H9 (cell line): ENCODE measurements at regions not wholly inside any gene's neighbourhood (a gene's known extent, or its start where the extent isn't known, plus 50 kb on each side); places are given as distances from the start of the nearest gene placed in this dataset.

Experiments
- DNase-seq: peaks from one replicate; pipeline ENCODE4 v3.0.0-alpha.2; 2017
- H2AFZ ChIP-seq: one replicate; pipeline ENCODE4 v1.6.1; 2013; ENCODE audit warnings: mild to moderate bottlenecking, low read length, control low read depth, moderate library complexity
- H2AK5ac ChIP-seq: 2 replicates; pipeline ENCODE4 v1.6.1; 2013; ENCODE audit warnings: low read length, control low read depth, mixed read lengths; ENCODE audit not compliant: insufficient read length
- H2BK120ac ChIP-seq: one replicate; pipeline ENCODE4 v1.6.1; 2013; ENCODE audit warnings: low read depth, mild to moderate bottlenecking, low read length, control low read depth, inconsistent platforms; ENCODE audit not compliant: poor library complexity, severe bottlenecking
- H2BK12ac ChIP-seq: 2 replicates; pipeline ENCODE4 v1.6.1; 2013; ENCODE audit warnings: low read length, control low read depth, mixed read lengths, low read depth; ENCODE audit not compliant: insufficient read length
- H2BK15ac ChIP-seq: 2 replicates; pipeline ENCODE4 v1.6.1; 2013; ENCODE audit warnings: low read depth, low read length, control low read depth
- H2BK20ac ChIP-seq: one replicate; pipeline ENCODE4 v1.6.1; 2013; ENCODE audit warnings: low read depth, mild to moderate bottlenecking, low read length, control low read depth, inconsistent platforms; ENCODE audit not compliant: poor library complexity, severe bottlenecking
- H2BK5ac ChIP-seq: 2 replicates; pipeline ENCODE4 v1.6.1; 2013; ENCODE audit warnings: low read length, control low read depth, mixed read lengths; ENCODE audit not compliant: insufficient read length
- H3K14ac ChIP-seq: 2 replicates; pipeline ENCODE4 v1.6.1; 2013; ENCODE audit warnings: low read length, control low read depth; ENCODE audit not compliant: insufficient read depth
- H3K18ac ChIP-seq: 2 replicates; pipeline ENCODE4 v1.6.1; 2013; ENCODE audit warnings: low read depth, mild to moderate bottlenecking, mixed read lengths, low read length, control low read depth; ENCODE audit not compliant: insufficient read length
- H3K23ac ChIP-seq: 2 replicates; pipeline ENCODE4 v1.6.1; 2013; ENCODE audit warnings: low read length, control low read depth, mixed read lengths, low read depth; ENCODE audit not compliant: insufficient read length
- H3K23me2 ChIP-seq: 2 replicates; pipeline ENCODE4 v1.6.1; 2013; ENCODE audit warnings: low read depth, mild to moderate bottlenecking, mixed read lengths, low read length, control low read depth; ENCODE audit not compliant: insufficient read length, poor library complexity, severe bottlenecking
- H3K27ac ChIP-seq: 2 replicates; pipeline ENCODE4 v1.5.1; 2013; ENCODE audit warnings: low read length, control low read depth, mixed read lengths, low read depth; ENCODE audit not compliant: insufficient read length
- H3K27me3 ChIP-seq: 2 replicates; pipeline ENCODE4 v1.6.1; 2013; ENCODE audit warnings: low read length, control low read depth, inconsistent platforms; ENCODE audit not compliant: insufficient read depth
- H3K4ac ChIP-seq: 2 replicates; pipeline ENCODE4 v1.6.1; 2013; ENCODE audit warnings: low read depth, mild to moderate bottlenecking, control low read depth, inconsistent platforms, low read length, moderate library complexity
- H3K4me1 ChIP-seq: 2 replicates; pipeline ENCODE4 v1.6.1; 2013; ENCODE audit warnings: low read length, control low read depth, inconsistent platforms; ENCODE audit not compliant: insufficient read depth
- H3K4me2 ChIP-seq: 2 replicates; pipeline ENCODE4 v1.6.1; 2013; ENCODE audit warnings: low read length, control low read depth, mixed read lengths; ENCODE audit not compliant: insufficient read length, insufficient read depth
- H3K56ac ChIP-seq: 2 replicates; pipeline ENCODE4 v1.6.1; 2013; ENCODE audit warnings: low read depth, mild to moderate bottlenecking, mixed read lengths, low read length, control low read depth; ENCODE audit not compliant: insufficient read length
- H3K79me1 ChIP-seq: 2 replicates; pipeline ENCODE4 v1.6.1; 2013; ENCODE audit warnings: low read depth, mild to moderate bottlenecking, moderate library complexity, low read length, control low read depth, inconsistent platforms; ENCODE audit not compliant: insufficient read depth, poor library complexity, severe bottlenecking
- H3K79me2 ChIP-seq: 2 replicates; pipeline ENCODE4 v1.6.1; 2013; ENCODE audit warnings: low read length, control low read depth, inconsistent platforms; ENCODE audit not compliant: insufficient read depth
- H3K9ac ChIP-seq: 2 replicates; pipeline ENCODE4 v1.6.1; 2013; ENCODE audit warnings: low read length, control low read depth, mixed read lengths; ENCODE audit not compliant: insufficient read length; ENCODE audit errors: extremely low read depth
- H3K9me3 ChIP-seq: one replicate; pipeline ENCODE4 v1.6.1; 2013; ENCODE audit warnings: low read depth, low read length, inconsistent platforms; ENCODE audit not compliant: control insufficient read depth
- H3T11ph ChIP-seq: one replicate; pipeline ENCODE4 v1.6.1; 2013; ENCODE audit warnings: mild to moderate bottlenecking, low read length, control low read depth, inconsistent platforms
- H4K20me1 ChIP-seq: one replicate; pipeline ENCODE4 v1.6.1; 2013; ENCODE audit not compliant: control insufficient read depth, insufficient read length, insufficient read depth
- H4K5ac ChIP-seq: 2 replicates; pipeline ENCODE4 v1.6.1; 2013; ENCODE audit warnings: low read depth, mild to moderate bottlenecking, mixed read lengths, low read length, control low read depth; ENCODE audit not compliant: insufficient read length
- H4K8ac ChIP-seq: replicated peaks from 2 replicates; pipeline ENCODE4 v1.6.1; 2013; ENCODE audit warnings: low read length, control low read depth, mixed read lengths, low read depth; ENCODE audit not compliant: insufficient read length
- H4K91ac ChIP-seq: 2 replicates; pipeline ENCODE4 v1.6.1; 2013; ENCODE audit warnings: low read depth, mild to moderate bottlenecking, moderate library complexity, mixed read lengths, low read length, control low read depth; ENCODE audit not compliant: insufficient read length
- H3K27ac Mint-ChIP-seq, 3 experiments: 2 replicates in 2 of 3; 3 replicates in 1 of 3; pipeline ENCODE4 v1.8.0; 2020 to 2021; ENCODE audit warnings: mixed read lengths in 3 of 3, mild to moderate bottlenecking in 1 of 3, moderate library complexity in 1 of 3
- H3K27me3 Mint-ChIP-seq: 2 replicates; pipeline ENCODE4 v1.8.0; 2021; ENCODE audit warnings: low read depth, mild to moderate bottlenecking, moderate library complexity, mixed read lengths
- H3K36me3 Mint-ChIP-seq, 3 experiments: 2 replicates in 2 of 3; 3 replicates in 1 of 3; pipeline ENCODE4 v1.8.0; 2020 to 2021; ENCODE audit warnings: low read depth in 3 of 3, mixed read lengths in 3 of 3; ENCODE audit not compliant: insufficient read depth in 1 of 3
- H3K4me1 Mint-ChIP-seq, 2 experiments: 2 replicates each; pipeline ENCODE4 v1.8.0; 2020; ENCODE audit warnings: mixed read lengths in 2 of 2
- H3K4me3 Mint-ChIP-seq, 2 experiments: 2 replicates in 1 of 2; 3 replicates in 1 of 2; pipeline ENCODE4 v1.8.0; 2020 to 2021; ENCODE audit warnings: mild to moderate bottlenecking in 2 of 2, mixed read lengths in 2 of 2, moderate library complexity in 1 of 2
- H3K9me3 Mint-ChIP-seq, 2 experiments: 2 replicates in 1 of 2; 3 replicates in 1 of 2; pipeline ENCODE4 v1.8.0; 2020; ENCODE audit warnings: mild to moderate bottlenecking in 2 of 2, mixed read lengths in 2 of 2, moderate library complexity in 1 of 2
- CTCF ChIP-seq: fragments of 200-600 bp; sonication (generic); conservative IDR thresholded peaks from 3 replicates; pipeline ENCODE4 v1.8.0; 2021; ENCODE audit warnings: antibody characterized with exemption, mild to moderate bottlenecking
- WGBS: extraction: QIAGEN DNeasy Blood & Tissue Kit; methylation state at CpG from one replicate; pipeline ENCODE4 v1.1.7; 2013; ENCODE audit warnings: missing lambda C conversion rate, low lambda C conversion rate, mixed read lengths; ENCODE audit not compliant: insufficient read length; ENCODE audit errors: extremely low coverage; 5-methylcytosine and 5-hydroxymethylcytosine counted together

- no CpG with 5 or more reads among the region's 2 CpGs for WGBS
- H3T11ph ChIP-seq: no peak overlapping the region
Observed at GRCh38 chr5:170446365-170446764, 57.2 kb upstream of the KCNMB1 start.

More at GRCh38 chr5:170446365-170446764, 57.2 kb upstream of the KCNMB1 start:
- no peak overlapping the region for H2AFZ ChIP-seq
- H3K23ac ChIP-seq: no peak overlapping the region
- no peak overlapping the region for H3K27ac ChIP-seq
- no peaks in the 10 kb centered on the region for H3K79me1 ChIP-seq
- H3K27me3 ChIP-seq: no peaks in the 10 kb centered on the region
- H3K9me3 ChIP-seq: no peaks in the 10 kb centered on the region
- H2BK20ac ChIP-seq: no peak overlapping the region
- no peak overlapping the region for H4K5ac ChIP-seq
- no peak overlapping the region for H3K9ac ChIP-seq
- no peak overlapping the region for H4K8ac ChIP-seq
- H3K18ac ChIP-seq: no peak overlapping the region
- no peak overlapping the region for H2BK5ac ChIP-seq
- no peaks in the 10 kb centered on the region for H4K20me1 ChIP-seq
- Mint-ChIP-seq H3K4me3 (no peak overlapping the region), H3K36me3 (peaks cover 4 to 10% (median 9%) of the 10 kb centered on the region in 3 experiments; a peak in 5 of 7 replicates), H3K27ac (no peak overlapping the region), H3K4me1 (peaks cover 19 to 27% of the 10 kb centered on the region in 2 experiments), H3K27me3 (peaks cover 10% of the 10 kb centered on the region; the same call in 1 of the 2 replicates), H3K9me3 (peaks cover 19% of the 10 kb centered on the region in 2 experiments)
- no peak overlapping the region for H2BK12ac ChIP-seq
- no peak overlapping the region for H3K56ac ChIP-seq
- H3K23me2 ChIP-seq: no peaks in the 10 kb centered on the region
- H3K79me2 ChIP-seq: no peaks in the 10 kb centered on the region
- no peak overlapping the region for H3K4me2 ChIP-seq
- DNase-seq: no peak
- no peak for TF ChIP-seq CTCF
- no peak overlapping the region for H2BK15ac ChIP-seq
- H4K91ac ChIP-seq: no peak overlapping the region
- no peaks in the 10 kb centered on the region for H3K4me1 ChIP-seq
- no peak overlapping the region for H2BK120ac ChIP-seq
- no peak overlapping the region for H3K14ac ChIP-seq
- no peak overlapping the region for H3K4ac ChIP-seq
- H2AK5ac ChIP-seq: no peak overlapping the region
